Aorta (tissue), 5 donors: ENCODE measurements at regions not wholly inside any gene's neighbourhood (a gene's known extent, or its start where the extent isn't known, plus 50 kb on each side); places are given as distances from the start of the nearest gene placed in this dataset.
"Not testable (repeated sequence)": the region's sequence is repeated elsewhere in the genome, so short reads cannot be mapped to it uniquely, and the experiment has no call there.

Experiments
- ATAC-seq: fragments of 200-7000 bp; cut with Tn5 transposase; one replicate; pipeline ENCODE4 v1.9.1; 2022; ENCODE audit warnings: moderate library complexity; ENCODE audit not compliant: low FRiP score
- DNase-seq, 2 donors: peaks; one replicate each; pipeline ENCODE4 v3.0.0-alpha.2; 2020
- H3K27ac ChIP-seq, 2 donors: one replicate each; pipeline ENCODE4 v1.5.1; 2013; ENCODE audit warnings: low read length in 2 of 2, mild to moderate bottlenecking in 2 of 2, moderate library complexity in 2 of 2, control low read depth in 1 of 2, inconsistent platforms in 1 of 2, low read depth in 1 of 2
- H3K27me3 ChIP-seq, 2 donors: one replicate each; pipeline ENCODE4 v1.6.1; 2013; ENCODE audit warnings: control low read depth in 1 of 2, low read length in 1 of 2, mild to moderate bottlenecking in 1 of 2, moderate library complexity in 1 of 2; ENCODE audit not compliant: insufficient read depth in 2 of 2, control insufficient read depth in 1 of 2
- H3K36me3 ChIP-seq, 2 donors: one replicate each; pipeline ENCODE4 v1.6.1; 2013; ENCODE audit warnings: control low read depth in 1 of 2, low read length in 1 of 2, mild to moderate bottlenecking in 1 of 2; ENCODE audit not compliant: insufficient read depth in 2 of 2, control insufficient read depth in 1 of 2
- H3K4me1 ChIP-seq, 2 donors: one replicate each; pipeline ENCODE4 v1.6.1; 2013; ENCODE audit warnings: low read length in 2 of 2, control low read depth in 1 of 2, mild to moderate bottlenecking in 1 of 2, moderate library complexity in 1 of 2; ENCODE audit not compliant: insufficient read depth in 2 of 2, control insufficient read depth in 1 of 2
- H3K4me3 ChIP-seq, 2 donors: one replicate each; pipeline ENCODE4 v1.5.1; 2013; ENCODE audit warnings: low read length in 2 of 2, control low read depth in 1 of 2, mild to moderate bottlenecking in 1 of 2
- H3K9me3 ChIP-seq: one replicate; pipeline ENCODE4 v1.6.1; 2013; ENCODE audit warnings: mild to moderate bottlenecking, low read length; ENCODE audit not compliant: control insufficient read depth
- WGBS, 2 donors: extraction: QIAGEN DNeasy Blood & Tissue Kit; methylation state at CpG; one replicate each; pipeline ENCODE4 v1.1.7; 2013; 5-methylcytosine and 5-hydroxymethylcytosine counted together
- intact Hi-C, 2 donors: fragments of 100-400 bp; cut with DNase I; formaldehyde crosslinking; loops; one replicate each; pipeline versions ENCODE4 v1.14.2 to v1.15.0; 2022
- donor health status: healthy with polysubstance abuse.
- donor health status: Bipolar disorder and iron deficiency.
- donor health status: DM: no; HTN: no; CAD: no.
- donor health status: DM: no; HTN: no; CAD: no.
- donor health status: DM: yes; HTN: yes; CAD: no.

GRCh38 chr5:60055168-60055567, 161.6 kb upstream of the PDE4D start:
- no peaks in the 10 kb centered on the region for H3K36me3 ChIP-seq

GRCh38 chr5:60041996-60042664, 148.6 kb upstream of the PDE4D start:
- intact Hi-C loops, H3K27ac ChIP-seq, H3K4me1 ChIP-seq, ATAC-seq, H3K27me3 ChIP-seq, H3K36me3 ChIP-seq, H3K9me3 ChIP-seq, H3K4me3 ChIP-seq, DNase-seq: not testable (repeated sequence)
- WGBS, 2 donors, result 63 to 64% methylated on average over 6 of the region's 6 CpGs

More at GRCh38 chr5:60055168-60055567, 161.6 kb upstream of the PDE4D start:
- ATAC-seq (no peak), DNase-seq (no peak)
- intact Hi-C loops, result no loop called here
- no peaks in the 10 kb centered on the region for H3K9me3 ChIP-seq
- no peak overlapping the region for H3K27ac ChIP-seq
- no peak overlapping the region for H3K4me3 ChIP-seq
- H3K27me3 ChIP-seq, result no peaks in the 10 kb centered on the region
- no peaks in the 10 kb centered on the region for H3K4me1 ChIP-seq

- H3K27ac ChIP-seq, H3K36me3 ChIP-seq, H3K4me1 ChIP-seq, intact Hi-C loops, H3K4me3 ChIP-seq, H3K9me3 ChIP-seq, H3K27me3 ChIP-seq, DNase-seq, ATAC-seq: not testable (repeated sequence)
- 90 to 94% methylated on average over 8 of the region's 8 CpGs for WGBS, 2 donors
Measured at GRCh38 chr5:60041508-60041907, 148.0 kb upstream of the PDE4D start.

- DNase-seq, result no peak
- intact Hi-C loops, result no loop called here
- no peak overlapping the region for H3K27ac ChIP-seq
- WGBS, 2 donors, result 46 to 52% methylated on average over 6 of the region's 6 CpGs
- H3K4me1 ChIP-seq, result no peaks in the 10 kb centered on the region
- H3K36me3 ChIP-seq, result no peaks in the 10 kb centered on the region
- ATAC-seq, result no peak
- H3K27me3 ChIP-seq, result no peaks in the 10 kb centered on the region
- no peaks in the 10 kb centered on the region for H3K9me3 ChIP-seq
- no peak overlapping the region for H3K4me3 ChIP-seq
Measured at GRCh38 chr5:60036192-60036938, 142.8 kb upstream of the PDE4D start.

- H3K36me3 ChIP-seq, result no peaks in the 10 kb centered on the region
- WGBS, 2 donors, result 88 to 90% methylated on average over 2 of the region's 2 CpGs
- no peaks in the 10 kb centered on the region for H3K27me3 ChIP-seq
- no peak for DNase-seq
- intact Hi-C loops, result no loop called here
- no peaks in the 10 kb centered on the region for H3K9me3 ChIP-seq
- peaks cover 3 to 5% of the 10 kb centered on the region in 2 donors for H3K4me1 ChIP-seq
- no peak overlapping the region for H3K4me3 ChIP-seq
- H3K27ac ChIP-seq, result no peak overlapping the region
- no peak for ATAC-seq
Measured at GRCh38 chr5:60026161-60026560, 132.6 kb upstream of the PDE4D start.

- no peak for ATAC-seq
- Histone ChIP-seq H3K36me3 (no peaks in the 10 kb centered on the region), H3K9me3 (no peaks in the 10 kb centered on the region), H3K27me3 (no peaks in the 10 kb centered on the region), H3K27ac (no peak overlapping the region), H3K4me3 (no peak overlapping the region), H3K4me1 (peaks cover 3 to 5% of the 10 kb centered on the region in 2 donors)
- DNase-seq, result no peak
- intact Hi-C loops, result no loop called here
Measured at GRCh38 chr5:60024104-60024503, 130.6 kb upstream of the PDE4D start.

GRCh38 chr5:60023255-60023654, 129.7 kb upstream of the PDE4D start:
- no peak overlapping the region for H3K27ac ChIP-seq
- peaks cover 3 to 5% of the 10 kb centered on the region in 2 donors for H3K4me1 ChIP-seq
- intact Hi-C loops, result no loop called here
- ATAC-seq, result no peak
- no peaks in the 10 kb centered on the region for H3K27me3 ChIP-seq
- H3K4me3 ChIP-seq, result no peak overlapping the region
- DNase-seq, result no peak
- H3K36me3 ChIP-seq, result no peaks in the 10 kb centered on the region
- H3K9me3 ChIP-seq, result no peaks in the 10 kb centered on the region

GRCh38 chr5:60020457-60020856, 126.9 kb upstream of the PDE4D start:
- Histone ChIP-seq H3K9me3 (no peaks in the 10 kb centered on the region), H3K4me3 (no peak overlapping the region), H3K27me3 (no peaks in the 10 kb centered on the region), H3K36me3 (no peaks in the 10 kb centered on the region), H3K27ac (no peak overlapping the region), H3K4me1 (peaks cover 3 to 5% of the 10 kb centered on the region in 2 donors)
- ATAC-seq, result no peak
- intact Hi-C loops, result no loop called here
- DNase-seq, result no peak

- 97 to 100% methylated on average over 1 of the region's 1 CpG for WGBS, 2 donors
- ATAC-seq, intact Hi-C loops: not testable (repeated sequence)
Measured at GRCh38 chr5:60018960-60019359, 125.4 kb upstream of the PDE4D start.

More at GRCh38 chr5:60018960-60019359, 125.4 kb upstream of the PDE4D start:
- H3K4me1 ChIP-seq, H3K36me3 ChIP-seq, H3K9me3 ChIP-seq, H3K27ac ChIP-seq, DNase-seq, H3K27me3 ChIP-seq, H3K4me3 ChIP-seq: not testable (repeated sequence)
